Suprapubic skin (tissue), 4 donors: ENCODE measurements at regions not wholly inside any gene's neighbourhood (a gene's known extent, or its start where the extent isn't known, plus 50 kb on each side); places are given as distances from the start of the nearest gene placed in this dataset.

ENCODE experiments used
- DNase-seq, 2 donors: peaks; one replicate each; pipeline ENCODE4 v3.0.0-alpha.2; 2019; ENCODE audit warnings: low spot score in 2 of 2
- H3K27ac ChIP-seq: fragments of 200-600 bp; sonication (generic); one replicate; pipeline ENCODE4 v1.5.1; 2019
- H3K27me3 ChIP-seq: fragments of 200-600 bp; sonication (generic); one replicate; pipeline ENCODE4 v1.5.1; 2019
- H3K36me3 ChIP-seq: fragments of 200-600 bp; sonication (generic); one replicate; pipeline ENCODE4 v1.5.1; 2019
- H3K4me1 ChIP-seq: fragments of 200-600 bp; sonication (generic); one replicate; pipeline ENCODE4 v1.5.1; 2019
- H3K4me3 ChIP-seq: fragments of 200-600 bp; sonication (generic); one replicate; pipeline ENCODE4 v1.5.1; 2019; ENCODE audit warnings: mild to moderate bottlenecking
- H3K9me3 ChIP-seq: fragments of 200-600 bp; sonication (generic); one replicate; pipeline ENCODE4 v1.5.1; 2019
- EP300 ChIP-seq: sonication (generic); formaldehyde crosslinking; IDR thresholded peaks from one replicate; pipeline ENCODE4 v1.6.1; 2017; ENCODE audit warnings: antibody characterized with exemption
- POLR2A ChIP-seq, 2 donors: fragments of 450-650 bp; IDR thresholded peaks; one replicate each; pipeline ENCODE4 v1.6.1; 2017; ENCODE audit warnings: antibody characterized with exemption in 2 of 2, mild to moderate bottlenecking in 2 of 2, moderate library complexity in 2 of 2
- POLR2AphosphoS5 ChIP-seq, 3 donors: sonication (generic); formaldehyde crosslinking; IDR thresholded peaks; one replicate each; pipeline ENCODE4 v1.6.1; 2017; ENCODE audit warnings: antibody characterized with exemption in 3 of 3
- WGBS: methylation state at CpG from one replicate; pipeline ENCODE4 v1.1.5; 2018; 5-methylcytosine and 5-hydroxymethylcytosine counted together
- TF ChIP-seq, protein P1 (sequence below), 2 donors: fragments of 200-600 bp in 1 of 2; fragments of 450-650 bp in 1 of 2; sonication (generic) in 1 of 2; IDR thresholded peaks; one replicate each; pipeline ENCODE4 v1.5.1; 2016 to 2019; ENCODE audit warnings: antibody characterized with exemption in 2 of 2, mild to moderate bottlenecking in 1 of 2, moderate library complexity in 1 of 2

DNA sequence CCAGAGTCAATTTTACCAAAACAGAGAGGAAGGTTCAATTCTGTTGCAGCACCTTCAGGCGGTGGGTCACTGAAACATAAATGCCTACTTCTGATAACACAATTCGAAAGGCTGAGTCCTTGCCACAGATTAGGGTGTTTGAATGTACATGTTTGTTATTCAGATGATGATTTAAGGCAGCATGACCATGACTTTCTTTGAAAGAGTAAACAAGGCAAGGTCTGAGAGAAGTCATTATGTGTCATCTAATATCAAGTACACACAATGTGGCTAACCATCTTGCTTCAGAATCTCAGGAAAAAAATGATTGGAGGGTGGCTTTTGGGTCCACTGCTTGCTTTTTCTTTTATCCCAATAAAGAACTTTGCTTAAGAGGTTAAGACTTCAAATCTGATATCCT, 457.5 kb downstream of the TAF11L14 start:
- no peak for DNase-seq
- Histone ChIP-seq H3K27ac (no peak overlapping the region), H3K9me3 (peaks cover 4% of the 10 kb centered on the region), H3K36me3 (no peaks in the 10 kb centered on the region), H3K4me3 (no peak overlapping the region), H3K4me1 (no peaks in the 10 kb centered on the region), H3K27me3 (no peaks in the 10 kb centered on the region)
- 90% methylated on average over 2 of the region's 2 CpGs for WGBS
- no peak for TF ChIP-seq EP300
- no peak for TF ChIP-seq POLR2A (IDR thresholded peaks at IDR 0.05)
- TF ChIP-seq POLR2AphosphoS5 (IDR thresholded peaks at IDR 0.05): no peak
- TF ChIP-seq, protein P1, sequence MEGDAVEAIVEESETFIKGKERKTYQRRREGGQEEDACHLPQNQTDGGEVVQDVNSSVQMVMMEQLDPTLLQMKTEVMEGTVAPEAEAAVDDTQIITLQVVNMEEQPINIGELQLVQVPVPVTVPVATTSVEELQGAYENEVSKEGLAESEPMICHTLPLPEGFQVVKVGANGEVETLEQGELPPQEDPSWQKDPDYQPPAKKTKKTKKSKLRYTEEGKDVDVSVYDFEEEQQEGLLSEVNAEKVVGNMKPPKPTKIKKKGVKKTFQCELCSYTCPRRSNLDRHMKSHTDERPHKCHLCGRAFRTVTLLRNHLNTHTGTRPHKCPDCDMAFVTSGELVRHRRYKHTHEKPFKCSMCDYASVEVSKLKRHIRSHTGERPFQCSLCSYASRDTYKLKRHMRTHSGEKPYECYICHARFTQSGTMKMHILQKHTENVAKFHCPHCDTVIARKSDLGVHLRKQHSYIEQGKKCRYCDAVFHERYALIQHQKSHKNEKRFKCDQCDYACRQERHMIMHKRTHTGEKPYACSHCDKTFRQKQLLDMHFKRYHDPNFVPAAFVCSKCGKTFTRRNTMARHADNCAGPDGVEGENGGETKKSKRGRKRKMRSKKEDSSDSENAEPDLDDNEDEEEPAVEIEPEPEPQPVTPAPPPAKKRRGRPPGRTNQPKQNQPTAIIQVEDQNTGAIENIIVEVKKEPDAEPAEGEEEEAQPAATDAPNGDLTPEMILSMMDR (IDR thresholded peaks at IDR 0.05): no peak

DNA sequence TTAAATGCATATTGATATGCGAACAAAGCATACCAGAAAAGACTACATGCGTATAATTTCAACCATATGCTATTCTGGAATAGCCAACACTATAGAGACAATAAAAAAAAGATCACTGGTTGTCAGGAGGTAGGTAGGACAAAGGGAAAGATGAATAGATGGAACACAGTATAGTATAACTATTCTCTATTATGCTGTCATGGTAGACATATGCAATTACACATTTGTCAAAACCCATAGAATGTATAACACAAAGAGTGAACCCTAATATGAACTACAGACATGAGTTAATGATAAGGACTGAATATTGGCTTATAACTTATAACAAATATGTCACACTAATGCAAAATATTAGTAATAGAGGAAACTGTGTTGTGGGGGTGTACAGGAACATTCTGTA, 460.8 kb downstream of the TAF11L14 start:
- no peaks in the 10 kb centered on the region for H3K9me3 ChIP-seq
- no peak overlapping the region for H3K4me3 ChIP-seq
- TF ChIP-seq, protein P1 (IDR thresholded peaks at IDR 0.05): no peak
- no peak for TF ChIP-seq POLR2AphosphoS5 (IDR thresholded peaks at IDR 0.05)
- no peak for TF ChIP-seq POLR2A (IDR thresholded peaks at IDR 0.05)
- no peak for TF ChIP-seq EP300
- H3K27ac ChIP-seq: no peak overlapping the region
- H3K27me3 ChIP-seq: no peaks in the 10 kb centered on the region
- WGBS: 90% methylated on average over 2 of the region's 2 CpGs
- no peaks in the 10 kb centered on the region for H3K36me3 ChIP-seq
- no peak for DNase-seq
- no peaks in the 10 kb centered on the region for H3K4me1 ChIP-seq

DNA sequence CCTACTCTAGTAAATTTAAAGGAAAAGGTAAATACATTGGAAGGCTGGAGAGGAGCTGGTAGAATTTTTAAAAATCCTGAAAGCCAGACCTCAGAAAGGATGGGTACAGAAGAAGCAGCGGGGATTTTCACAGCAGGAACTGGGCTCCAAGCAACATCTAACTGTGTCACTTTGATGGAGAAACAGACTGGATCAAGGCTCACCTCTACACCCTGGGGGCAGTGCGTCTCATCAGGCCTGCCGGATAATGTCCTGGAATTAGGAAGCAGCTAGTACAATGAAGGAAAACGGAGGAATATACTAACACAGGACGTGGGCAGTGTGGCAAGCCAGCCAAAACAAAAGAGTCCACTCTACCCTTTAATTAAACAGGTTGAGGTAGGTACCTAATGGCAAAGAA, 463.6 kb downstream of the TAF11L14 start:
- no peak for TF ChIP-seq POLR2A (IDR thresholded peaks at IDR 0.05)
- TF ChIP-seq POLR2AphosphoS5 (IDR thresholded peaks at IDR 0.05): no peak
- TF ChIP-seq, protein P1 (IDR thresholded peaks at IDR 0.05): no peak
- TF ChIP-seq EP300: no peak
- no peak for DNase-seq
- Histone ChIP-seq H3K36me3 (no peaks in the 10 kb centered on the region), H3K27me3 (no peaks in the 10 kb centered on the region), H3K4me1 (no peaks in the 10 kb centered on the region), H3K4me3 (no peak overlapping the region), H3K27ac (no peak overlapping the region), H3K9me3 (no peaks in the 10 kb centered on the region)
- 82% methylated on average over 5 of the region's 5 CpGs for WGBS

DNA sequence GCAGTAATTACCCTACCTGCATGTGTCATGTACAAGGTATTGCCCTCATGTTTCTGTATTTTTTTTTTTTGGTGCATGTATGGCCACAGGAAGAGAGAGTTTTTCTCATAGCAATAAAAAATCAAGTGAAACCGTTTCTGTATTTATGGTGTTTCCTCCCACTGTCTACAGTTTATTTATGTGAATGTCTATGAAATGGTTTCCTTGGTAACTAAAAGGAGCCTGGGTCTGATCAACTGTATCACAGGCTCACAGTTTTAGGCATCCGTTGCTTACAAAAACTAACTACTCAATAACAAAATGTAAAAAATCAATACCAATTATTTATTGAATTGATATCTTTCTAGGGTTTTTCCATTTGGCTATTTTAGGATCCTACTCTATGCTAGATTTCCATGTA, 464.4 kb downstream of the TAF11L14 start:
- no peak for TF ChIP-seq EP300
- no peak for TF ChIP-seq POLR2AphosphoS5 (IDR thresholded peaks at IDR 0.05)
- TF ChIP-seq, protein P1 (IDR thresholded peaks at IDR 0.05): no peak
- no peak for TF ChIP-seq POLR2A (IDR thresholded peaks at IDR 0.05)
- Histone ChIP-seq H3K36me3 (no peaks in the 10 kb centered on the region), H3K4me3 (no peak overlapping the region), H3K27ac (no peak overlapping the region), H3K4me1 (no peaks in the 10 kb centered on the region), H3K9me3 (no peaks in the 10 kb centered on the region), H3K27me3 (no peaks in the 10 kb centered on the region)
- DNase-seq: no peak
- 53% methylated on average over 2 of the region's 2 CpGs for WGBS

DNA sequence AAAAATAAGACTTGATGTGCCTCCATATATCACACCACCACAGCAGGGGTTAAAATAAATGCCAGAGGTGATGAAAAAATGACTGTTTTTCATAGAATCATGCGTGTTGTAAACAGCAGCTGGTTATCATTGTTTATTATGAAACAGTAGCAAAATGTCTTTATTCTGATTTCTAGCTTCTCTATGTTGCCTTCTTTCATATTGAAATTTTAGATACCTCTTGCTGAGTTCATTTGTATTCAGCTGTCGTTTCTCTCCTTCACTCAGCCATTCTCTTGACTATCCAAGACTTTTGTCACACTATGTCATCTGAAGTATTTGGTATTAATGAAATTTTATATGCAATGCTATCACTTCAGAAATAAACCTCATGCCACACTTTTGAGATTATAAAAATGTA, 465.0 kb downstream of the TAF11L14 start:
- WGBS: 47% methylated on average over 2 of the region's 2 CpGs
- Histone ChIP-seq H3K27ac (no peak overlapping the region), H3K27me3 (no peaks in the 10 kb centered on the region), H3K4me3 (no peak overlapping the region), H3K9me3 (no peaks in the 10 kb centered on the region), H3K4me1 (no peaks in the 10 kb centered on the region), H3K36me3 (no peaks in the 10 kb centered on the region)
- TF ChIP-seq POLR2AphosphoS5 (IDR thresholded peaks at IDR 0.05) (no peak), EP300 (no peak), POLR2A (IDR thresholded peaks at IDR 0.05) (no peak)
- TF ChIP-seq, protein P1 (IDR thresholded peaks at IDR 0.05): no peak
- no peak for DNase-seq
